Caco-2 (cell line): ENCODE measurements at regions not wholly inside any gene's neighbourhood (a gene's known extent, or its start where the extent isn't known, plus 50 kb on each side); places are given as distances from the start of the nearest gene placed in this dataset.

Experiments
- BruUV-seq: library from RNA; stranded (reverse); fragments of 400-500 nt; replicated peaks from 2 replicates; lab custom pipeline; 2021; lab: Mats Ljungman, UMichigan
- CTCF ChIA-PET: fragments of 300-600 bp; sonication (Branson Sonifier 250); formaldehyde crosslinking; loops from one replicate; lab custom pipeline; 2022; ENCODE audit warnings: antibody characterized with exemption; lab: Charles Lee
- POLR2A ChIA-PET: fragments of 300-600 bp; sonication (Branson Sonifier 250); formaldehyde crosslinking; loops from one replicate; lab custom pipeline; 2022; ENCODE audit warnings: antibody characterized with exemption; lab: Charles Lee
- DNase-seq, 2 experiments: peaks; one replicate each; pipeline versions ENCODE4 v3.0.0 to v3.0.0-alpha.2; 2020 to 2022
- H3K27me3 ChIP-seq: replicated peaks from 2 replicates; pipeline ENCODE4 v1.6.0; 2011; ENCODE audit warnings: low read length; ENCODE audit not compliant: control insufficient read depth, insufficient read depth
- H3K36me3 ChIP-seq: 2 replicates; pipeline ENCODE4 v1.5.1; 2011; ENCODE audit warnings: low read length; ENCODE audit not compliant: control insufficient read depth, insufficient read depth
- H3K4me1 ChIP-seq: fragments of 250-450 bp; sonication (Bioruptor Pico); 2 replicates; pipeline ENCODE4 v1.5.1; 2020; ENCODE audit warnings: mild to moderate bottlenecking
- H3K4me3 ChIP-seq: 2 replicates; pipeline ENCODE4 v1.5.1; 2011; ENCODE audit warnings: low read depth, mild to moderate bottlenecking, control low read depth, low read length
- H3K9me3 ChIP-seq: fragments of 250-450 bp; sonication (Bioruptor Pico); 2 replicates; pipeline ENCODE4 v1.5.1; 2020; ENCODE audit warnings: mild to moderate bottlenecking, moderate library complexity
- H3K27ac Mint-ChIP-seq: one replicate; pipeline ENCODE4 v1.8.0; 2022; ENCODE audit warnings: mixed read lengths; ENCODE audit not compliant: unreplicated experiment
- H3K27me3 Mint-ChIP-seq: one replicate; pipeline ENCODE4 v1.8.0; 2022; ENCODE audit warnings: mixed read lengths; ENCODE audit not compliant: insufficient read depth, unreplicated experiment
- H3K36me3 Mint-ChIP-seq: one replicate; pipeline ENCODE4 v1.8.0; 2022; ENCODE audit warnings: mild to moderate bottlenecking, mixed read lengths; ENCODE audit not compliant: insufficient read depth, unreplicated experiment
- H3K4me1 Mint-ChIP-seq: one replicate; pipeline ENCODE4 v1.8.0; 2022; ENCODE audit warnings: low read depth, mixed read lengths; ENCODE audit not compliant: unreplicated experiment
- H3K4me3 Mint-ChIP-seq: one replicate; pipeline ENCODE4 v1.8.0; 2022; ENCODE audit warnings: mild to moderate bottlenecking, moderate library complexity, mixed read lengths; ENCODE audit not compliant: unreplicated experiment
- H3K9me3 Mint-ChIP-seq: one replicate; pipeline ENCODE4 v1.8.0; 2022; ENCODE audit warnings: mixed read lengths; ENCODE audit not compliant: unreplicated experiment
- intact Hi-C: fragments of 100-400 bp; cut with micrococcal nuclease; formaldehyde crosslinking; loops from one replicate; pipeline ENCODE4 v1.10.0; 2022; ENCODE audit not compliant: unreplicated experiment
- TF ChIP-seq, protein P1 (sequence below), 2 experiments: fragments of 200-600 bp in 1 of 2; IDR thresholded peaks; 1 replicate in 1 of 2; 2 replicates in 1 of 2; pipeline versions ENCODE4 v1.5.1 to v1.8.0; 2011 to 2022; ENCODE audit warnings: antibody characterized with exemption in 1 of 2, control low read depth in 1 of 2, inconsistent platforms in 1 of 2, low read depth in 1 of 2, low read length in 1 of 2, mild to moderate bottlenecking in 1 of 2, moderate library complexity in 1 of 2; ENCODE audit not compliant: insufficient read depth in 1 of 2, severe bottlenecking in 1 of 2, unreplicated experiment in 1 of 2

DNA sequence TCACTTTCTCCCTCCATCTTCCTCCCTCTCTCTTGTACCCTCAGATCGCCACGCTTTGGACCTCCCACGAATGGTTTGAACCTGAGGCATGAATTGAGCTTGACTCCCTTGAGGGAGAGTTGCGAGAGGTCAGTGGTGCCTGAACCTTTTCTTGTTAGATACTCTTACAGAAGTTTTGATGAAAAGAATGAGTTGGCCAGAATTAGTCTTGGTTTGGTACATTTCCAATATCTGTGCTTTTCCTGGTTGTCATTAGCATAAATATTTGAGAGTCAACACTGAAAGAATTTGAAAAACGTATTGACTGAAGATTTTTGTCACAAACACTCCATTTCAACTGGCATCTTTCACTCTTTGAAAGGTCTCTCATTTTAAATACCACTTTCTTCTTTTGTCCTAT is 510.6 kb upstream of the DIPK2B start:
- peaks cover 8% of the 10 kb centered on the region for H3K4me1 Mint-ChIP-seq
- H3K27ac Mint-ChIP-seq: no peak overlapping the region

DNA sequence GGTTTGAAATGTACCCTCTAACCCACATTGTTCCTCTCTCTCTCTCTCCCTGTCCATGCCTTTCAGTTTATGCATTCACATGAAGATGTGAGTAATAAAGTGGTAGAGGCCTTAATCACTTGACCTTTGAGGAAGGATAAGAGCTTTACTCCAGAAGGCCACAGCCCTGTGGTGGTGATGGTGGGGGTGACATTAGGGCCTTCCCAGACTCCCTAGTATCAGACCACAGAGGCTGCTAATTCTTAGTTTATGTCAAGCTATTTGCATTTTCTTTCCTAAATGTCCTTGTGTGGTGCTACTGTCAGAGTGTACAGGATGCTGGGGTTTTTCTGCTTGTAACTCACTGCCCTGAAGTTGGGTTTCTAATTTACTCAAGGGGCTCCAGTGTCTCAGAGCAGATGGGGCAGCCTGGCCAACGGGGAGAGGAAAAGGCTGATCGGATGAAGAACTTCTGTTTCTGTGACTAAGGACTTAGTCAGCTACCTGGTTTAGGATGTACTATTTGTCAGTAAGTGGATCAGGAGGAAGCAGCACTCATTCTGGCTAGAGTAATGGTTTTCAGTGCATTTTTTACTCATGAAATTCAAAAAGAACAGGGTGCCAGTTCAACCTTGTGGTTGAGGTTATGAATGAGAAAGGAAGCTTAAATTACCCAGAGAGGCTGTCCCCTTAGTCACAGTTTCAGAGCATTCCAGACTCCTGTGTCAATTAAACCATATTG is 509.6 kb upstream of the DIPK2B start:
- H3K9me3 Mint-ChIP-seq: no peaks in the 10 kb centered on the region
- H3K4me3 ChIP-seq: no peak overlapping the region

More for the DNA sequence above, 510.6 kb upstream of the DIPK2B start:
- Histone ChIP-seq H3K9me3 (no peaks in the 10 kb centered on the region), H3K4me3 (no peak overlapping the region), H3K4me1 (no peaks in the 10 kb centered on the region), H3K36me3 (no peaks in the 10 kb centered on the region), H3K27me3 (no peaks in the 10 kb centered on the region)
- H3K9me3 Mint-ChIP-seq: no peaks in the 10 kb centered on the region
- no TSS peak for BruUV-seq
- TF ChIP-seq, protein P1, sequence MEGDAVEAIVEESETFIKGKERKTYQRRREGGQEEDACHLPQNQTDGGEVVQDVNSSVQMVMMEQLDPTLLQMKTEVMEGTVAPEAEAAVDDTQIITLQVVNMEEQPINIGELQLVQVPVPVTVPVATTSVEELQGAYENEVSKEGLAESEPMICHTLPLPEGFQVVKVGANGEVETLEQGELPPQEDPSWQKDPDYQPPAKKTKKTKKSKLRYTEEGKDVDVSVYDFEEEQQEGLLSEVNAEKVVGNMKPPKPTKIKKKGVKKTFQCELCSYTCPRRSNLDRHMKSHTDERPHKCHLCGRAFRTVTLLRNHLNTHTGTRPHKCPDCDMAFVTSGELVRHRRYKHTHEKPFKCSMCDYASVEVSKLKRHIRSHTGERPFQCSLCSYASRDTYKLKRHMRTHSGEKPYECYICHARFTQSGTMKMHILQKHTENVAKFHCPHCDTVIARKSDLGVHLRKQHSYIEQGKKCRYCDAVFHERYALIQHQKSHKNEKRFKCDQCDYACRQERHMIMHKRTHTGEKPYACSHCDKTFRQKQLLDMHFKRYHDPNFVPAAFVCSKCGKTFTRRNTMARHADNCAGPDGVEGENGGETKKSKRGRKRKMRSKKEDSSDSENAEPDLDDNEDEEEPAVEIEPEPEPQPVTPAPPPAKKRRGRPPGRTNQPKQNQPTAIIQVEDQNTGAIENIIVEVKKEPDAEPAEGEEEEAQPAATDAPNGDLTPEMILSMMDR (IDR thresholded peaks at IDR 0.05; ENCODE audit: insufficient read depth in 1 of 2, low read depth in 1 of 2, low read length in 1 of 2, severe bottlenecking in 1 of 2, unreplicated experiment in 1 of 2): no peak
- no peaks in the 10 kb centered on the region for H3K27me3 Mint-ChIP-seq
- CTCF ChIA-PET: no interaction called here
- DNase-seq: no peak
- intact Hi-C loops: no loop called here
- no peak overlapping the region for H3K4me3 Mint-ChIP-seq
- POLR2A ChIA-PET: no interaction called here
- no peaks in the 10 kb centered on the region for H3K36me3 Mint-ChIP-seq

DNA sequence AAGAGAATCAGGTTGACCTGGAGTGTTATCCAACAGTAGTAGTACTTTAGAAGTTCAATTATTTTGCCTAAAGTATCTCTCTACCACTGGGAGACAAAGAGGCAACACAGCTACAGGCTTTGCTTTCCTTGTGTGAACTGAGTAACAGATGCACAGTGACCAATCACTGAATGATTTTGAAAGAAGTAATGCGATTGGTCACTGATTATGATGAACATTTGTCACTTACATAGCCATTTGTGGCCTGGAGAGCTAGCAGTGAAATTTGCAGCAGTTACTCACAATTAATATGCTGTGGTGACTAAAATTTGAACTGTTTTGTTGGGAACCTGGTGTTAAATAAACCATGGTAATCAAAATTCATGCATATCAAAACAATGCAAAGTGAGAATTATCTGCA is 508.7 kb upstream of the DIPK2B start:
- Mint-ChIP-seq H3K27ac (no peak overlapping the region), H3K4me1 (peaks cover 8% of the 10 kb centered on the region), H3K4me3 (no peak overlapping the region), H3K36me3 (no peaks in the 10 kb centered on the region), H3K27me3 (no peaks in the 10 kb centered on the region), H3K9me3 (no peaks in the 10 kb centered on the region)
- DNase-seq: no peak
- no peak overlapping the region for H3K4me3 ChIP-seq
- H3K4me1 ChIP-seq: no peaks in the 10 kb centered on the region
- intact Hi-C loops: no loop called here
- BruUV-seq: no TSS peak
- H3K36me3 ChIP-seq: no peaks in the 10 kb centered on the region
- POLR2A ChIA-PET: no interaction called here
- no peaks in the 10 kb centered on the region for H3K9me3 ChIP-seq
- TF ChIP-seq, protein P1 (IDR thresholded peaks at IDR 0.05; ENCODE audit: insufficient read depth in 1 of 2, low read depth in 1 of 2, low read length in 1 of 2, severe bottlenecking in 1 of 2, unreplicated experiment in 1 of 2): no peak
- H3K27me3 ChIP-seq: no peaks in the 10 kb centered on the region
- CTCF ChIA-PET: no interaction called here

More for the DNA sequence above, 509.6 kb upstream of the DIPK2B start:
- Histone ChIP-seq H3K9me3 (no peaks in the 10 kb centered on the region), H3K4me1 (no peaks in the 10 kb centered on the region), H3K36me3 (no peaks in the 10 kb centered on the region), H3K27me3 (no peaks in the 10 kb centered on the region)
- CTCF ChIA-PET: no interaction called here
- TF ChIP-seq, protein P1 (IDR thresholded peaks at IDR 0.05; ENCODE audit: insufficient read depth in 1 of 2, low read depth in 1 of 2, low read length in 1 of 2, severe bottlenecking in 1 of 2, unreplicated experiment in 1 of 2): no peak
- Mint-ChIP-seq H3K27me3 (no peaks in the 10 kb centered on the region), H3K36me3 (no peaks in the 10 kb centered on the region), H3K27ac (no peak overlapping the region), H3K4me1 (peaks cover 8% of the 10 kb centered on the region), H3K4me3 (no peak overlapping the region)
- POLR2A ChIA-PET: no interaction called here
- BruUV-seq: no TSS peak
- intact Hi-C loops: no loop called here
- DNase-seq: no peak
